ENCODE measurements at regions not wholly inside any gene's neighbourhood (a gene's known extent, or its start where the extent isn't known, plus 50 kb on each side); places are given as distances from the start of the nearest gene placed in this dataset.

GRCh38 chr16:73289232-73289631, 241.3 kb upstream of the ZFHX3 start:
- H2BK5ac ChIP-seq (ENCODE audit: low read depth, low read length), result no peak overlapping the region
- no peak overlapping the region for H2BK12ac ChIP-seq (ENCODE audit: low read depth, low read length)
- H3K9me3 ChIP-seq (ENCODE audit: insufficient read depth in 2 of 2, low read depth in 1 of 2, low read length in 1 of 2), result no peaks in the 10 kb centered on the region
- H3K36me3 ChIP-seq (ENCODE audit: control insufficient read depth in 2 of 4, insufficient read depth in 4 of 4, low read length in 3 of 4), result no peaks in the 10 kb centered on the region
- no peak overlapping the region; the same call in 1 of the 2 replicates for H3K18ac ChIP-seq (ENCODE audit: extremely low read depth, low read length)
- no peak overlapping the region for H3K27ac ChIP-seq (ENCODE audit: low read depth, low read length)
- H4K91ac ChIP-seq (replicated peaks; ENCODE audit: insufficient read length, low read length), result no peak overlapping the region
- no peak overlapping the region for H3K14ac ChIP-seq (ENCODE audit: insufficient read length)
- H3K79me2 ChIP-seq (ENCODE audit: control insufficient read depth in 1 of 2, insufficient read depth in 2 of 2, low read length in 2 of 2), result no peaks in the 10 kb centered on the region
- H2BK120ac ChIP-seq (replicated peaks; ENCODE audit: low read depth, low read length), result no peak overlapping the region
- ChIA-PET POLR2A (ENCODE audit: partially characterized antibody) (no interaction called here), CTCF (ENCODE audit: partially characterized antibody) (interaction anchor here (1.1 to 1.2 kb wide), 2 partner anchors 21 to 97 kb away, joined by 3 read pairs; no protein-coding TSS in a partner anchor)
- no peak overlapping the region for H3K4me2 ChIP-seq (ENCODE audit: insufficient read depth in 1 of 2, low read depth in 2 of 2, low read length in 2 of 2)
- H3K79me1 ChIP-seq (ENCODE audit: low read depth, low read length), result no peaks in the 10 kb centered on the region
- H4K20me1 ChIP-seq (replicated peaks in 1 of 2; ENCODE audit: control insufficient read depth in 1 of 2, insufficient read depth in 2 of 2, low read length in 2 of 2), result peaks cover 0 to 7% of the 10 kb centered on the region in 2 experiments
- no peaks in the 10 kb centered on the region for H3K27me3 ChIP-seq (replicated peaks in 1 of 4; ENCODE audit: control insufficient read depth in 3 of 4, extremely low read depth in 1 of 4, insufficient read depth in 3 of 4, low read length in 3 of 4)
- no peak overlapping the region for H2AFZ ChIP-seq (ENCODE audit: low read length)
- no peak overlapping the region for H4K8ac ChIP-seq (ENCODE audit: extremely low read depth, insufficient read depth, low read length)
- H3K23ac ChIP-seq (ENCODE audit: insufficient read length), result no peak overlapping the region
- no peak overlapping the region for H3K4me3 ChIP-seq (ENCODE audit: extremely low read depth in 1 of 4, insufficient read depth in 2 of 4, low read depth in 3 of 4, low read length in 4 of 4)
- H3K4ac ChIP-seq (replicated peaks; ENCODE audit: insufficient read length, low read depth, low read length), result no peak overlapping the region
- H3K23me2 ChIP-seq (ENCODE audit: low read depth, low read length), result peaks cover 14% of the 10 kb centered on the region; the same call in 1 of the 2 replicates
- H2BK20ac ChIP-seq (ENCODE audit: low read length), result no peak overlapping the region
- H3K9ac ChIP-seq (replicated peaks in 1 of 4; ENCODE audit: extremely low read depth in 1 of 4, low read depth in 3 of 4, low read length in 3 of 4), result no peak overlapping the region
- no peak overlapping the region for H2BK15ac ChIP-seq (ENCODE audit: low read length)
- no peak overlapping the region for H2AK5ac ChIP-seq (ENCODE audit: low read depth, low read length)
- no peak for DNase-seq (ENCODE audit: low read depth in 1 of 2, low spot score in 2 of 2)
- no peaks in the 10 kb centered on the region; a peak in 2 of 7 replicates for H3K4me1 ChIP-seq (replicated peaks in 1 of 4; ENCODE audit: control insufficient read depth in 3 of 4, insufficient read depth in 4 of 4, low read length in 3 of 4)
- no peak overlapping the region for H4K5ac ChIP-seq (ENCODE audit: insufficient read length, low read depth, low read length)
- WGBS, 2 experiments (ENCODE audit: extremely low coverage in 1 of 2, insufficient coverage in 1 of 2, insufficient read length in 1 of 2, insufficient replicate concordance in 2 of 2, low coverage in 1 of 2, low lambda C conversion rate in 2 of 2, missing lambda C conversion rate in 1 of 2), result 93% methylated on average over 4 of the region's 4 CpGs; no CpG with 5 or more reads in 1 of the 2 experiments
- FAIRE-seq, result no peak
- H3K56ac ChIP-seq (replicated peaks; ENCODE audit: insufficient read length, low read depth, low read length), result no peak overlapping the region
- TF ChIP-seq SP4 (IDR thresholded peaks at IDR 0.05; ENCODE audit: low read length), result no peak
- no peak for TF ChIP-seq KDM4A (IDR thresholded peaks at IDR 0.05; ENCODE audit: low read depth, low read length, severe bottlenecking)
- TF ChIP-seq ATF3 (IDR thresholded peaks at IDR 0.05; ENCODE audit: insufficient read depth, low read depth, low read length), result no peak
- TF ChIP-seq POU5F1 (IDR thresholded peaks at IDR 0.05; ENCODE audit: low read depth, low read length), result no peak
- TF ChIP-seq ASH2L (IDR thresholded peaks at IDR 0.05; ENCODE audit: low read length), result no peak
- no peak for TF ChIP-seq PHF8 (conservative IDR thresholded peaks at IDR 0.05; ENCODE audit: low read depth, low read length)
- no peak for TF ChIP-seq TBP (IDR thresholded peaks at IDR 0.05; ENCODE audit: low read depth, low read length)
- TF ChIP-seq TAF7 (optimal IDR thresholded peaks at IDR 0.05; ENCODE audit: borderline replicate concordance, low read depth, low read length), result no peak
- no peak for TF ChIP-seq SIX5 (IDR thresholded peaks at IDR 0.05; ENCODE audit: low read depth, low read length)
- no peak for TF ChIP-seq ATF2 (IDR thresholded peaks at IDR 0.05; ENCODE audit: low read length)
- TF ChIP-seq BACH1 (IDR thresholded peaks at IDR 0.05; ENCODE audit: low read length), result no peak
- no peak for TF ChIP-seq SUZ12 (IDR thresholded peaks at IDR 0.05; ENCODE audit: low read length)
- TF ChIP-seq MAX (IDR thresholded peaks at IDR 0.05), result no peak

All from H1 (cell line).